GM19035 (cell line): ENCODE measurements at regions not wholly inside any gene's neighbourhood (a gene's known extent, or its start where the extent isn't known, plus 50 kb on each side); places are given as distances from the start of the nearest gene placed in this dataset.
"Not testable (repeated sequence)": the region's sequence is repeated elsewhere in the genome, so short reads cannot be mapped to it uniquely, and the experiment has no call there.

Experiments used
- ATAC-seq: cut with Tn5 transposase; IDR thresholded peaks from one replicate; pipeline ENCODE4 v1.9.1; 2021; ENCODE audit not compliant: unreplicated experiment

- ATAC-seq, result no peak
These were observed 52.5 kb upstream of the RESF1 start for GRCh38 chr12:31906557-31907301.

DNA sequence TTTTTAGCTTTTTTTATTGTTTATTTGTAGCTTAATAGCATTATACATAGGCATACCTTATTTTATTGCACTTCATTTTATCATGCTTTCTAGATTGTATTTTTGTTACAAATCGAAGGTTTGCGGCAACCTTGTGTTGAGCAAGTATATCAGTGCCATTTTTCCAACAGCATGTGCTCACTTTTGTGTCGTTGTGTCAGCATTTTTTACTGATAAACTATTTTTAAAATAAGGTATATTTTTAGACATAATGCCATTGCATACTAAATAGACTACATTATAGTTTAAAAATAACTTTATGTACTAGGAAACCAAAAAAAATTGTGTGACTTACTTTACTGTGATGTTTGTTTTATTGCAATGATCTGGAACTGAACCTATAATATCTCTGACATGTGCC lies 56.2 kb upstream of the RESF1 start:
- no peak for ATAC-seq

- no peak for ATAC-seq
These were observed 58.9 kb upstream of the RESF1 start for GRCh38 chr12:31900271-31900670.

GRCh38 chr12:31899109-31899508 lies 60.1 kb upstream of the RESF1 start:
- ATAC-seq, result no peak

DNA sequence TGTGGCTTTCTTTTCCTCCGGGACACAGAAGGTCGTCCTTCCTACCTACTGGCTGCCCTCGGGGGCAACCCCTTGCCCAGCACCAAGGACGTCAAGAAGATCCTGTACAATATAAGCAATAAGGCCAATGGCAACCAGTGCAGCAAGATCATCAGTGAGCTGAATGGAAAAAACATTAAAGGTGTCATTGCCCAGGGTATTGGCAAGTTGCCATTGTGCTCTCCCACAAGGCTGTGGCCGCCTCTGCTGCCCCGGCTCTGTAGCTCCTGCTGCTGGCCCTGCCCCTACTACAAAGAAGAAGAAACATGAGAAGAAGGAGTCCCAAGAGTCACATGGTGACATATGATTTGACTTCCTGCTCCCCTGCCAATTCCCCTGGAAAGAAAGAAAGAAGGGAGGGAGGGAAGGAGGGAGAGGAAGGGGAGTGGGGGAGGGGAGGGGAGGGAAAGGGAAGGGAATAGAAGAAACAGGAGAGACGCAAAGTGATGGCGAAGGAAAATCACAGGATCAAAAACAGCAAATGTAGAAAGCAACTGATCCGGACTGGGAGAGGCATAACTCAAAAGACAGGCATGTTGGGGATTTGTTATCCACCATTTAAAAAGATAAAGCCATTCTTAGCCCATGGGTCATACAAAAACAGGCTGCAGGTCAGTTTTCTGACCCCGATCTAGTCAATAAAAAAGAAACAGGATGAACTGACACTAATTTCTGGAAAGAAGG lies 61.3 kb upstream of the RESF1 start:
- ATAC-seq, result no peak

- not testable (repeated sequence) for ATAC-seq
These were observed 62.1 kb upstream of the RESF1 start for GRCh38 chr12:31897092-31897491.

- ATAC-seq, result peak; percentile 98
These were observed 62.6 kb upstream of the RESF1 start for GRCh38 chr12:31896514-31897039.

GRCh38 chr12:31895449-31896150 lies 63.6 kb upstream of the RESF1 start:
- no peak for ATAC-seq

GRCh38 chr12:31890295-31891285 lies 68.6 kb upstream of the RESF1 start:
- no peak for ATAC-seq

GRCh38 chr12:31887109-31887811 lies 72.0 kb upstream of the RESF1 start:
- ATAC-seq, result no peak

DNA sequence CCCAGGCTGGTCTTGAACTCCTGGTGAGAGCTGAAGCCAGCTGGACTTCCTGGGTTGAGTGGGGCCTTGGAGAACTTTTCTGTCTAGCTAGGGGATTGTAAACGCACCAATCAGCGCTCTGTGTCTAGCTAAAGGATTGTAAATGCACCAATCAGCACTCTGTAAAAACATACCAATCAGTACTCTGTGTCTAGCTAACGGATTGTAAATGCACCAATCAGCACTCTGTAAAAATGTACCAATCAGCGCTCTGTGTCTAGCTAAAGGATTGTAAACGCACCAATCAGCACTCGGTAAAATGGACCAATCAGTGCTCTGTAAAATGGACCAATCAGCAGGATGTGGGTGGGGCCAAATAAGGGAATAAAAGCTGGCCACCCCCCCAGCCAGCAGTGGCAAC lies 76.5 kb upstream of the RESF1 start:
- not testable (repeated sequence) for ATAC-seq

GRCh38 chr12:31880340-31880739 lies 78.9 kb upstream of the RESF1 start:
- ATAC-seq, result no peak

DNA sequence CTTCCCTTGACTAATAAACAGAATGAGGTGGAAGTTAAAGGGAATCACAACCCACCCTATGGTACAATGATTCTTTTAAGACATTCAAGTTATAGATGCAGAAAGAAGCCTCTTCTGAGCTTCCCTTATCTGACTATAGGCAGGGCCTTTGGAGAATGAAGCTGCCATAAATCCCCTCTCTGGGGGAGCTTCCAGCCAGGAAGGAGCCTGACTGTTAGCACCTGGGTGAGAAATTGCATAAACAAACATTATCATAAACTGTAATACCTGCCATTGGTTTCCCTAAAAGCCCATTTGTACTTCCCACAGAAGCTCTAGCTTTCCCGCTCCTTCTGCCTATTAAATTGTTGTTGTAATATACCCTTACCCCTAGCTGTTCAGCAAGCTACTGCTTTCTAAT lies 81.3 kb upstream of the RESF1 start:
- no peak for ATAC-seq

DNA sequence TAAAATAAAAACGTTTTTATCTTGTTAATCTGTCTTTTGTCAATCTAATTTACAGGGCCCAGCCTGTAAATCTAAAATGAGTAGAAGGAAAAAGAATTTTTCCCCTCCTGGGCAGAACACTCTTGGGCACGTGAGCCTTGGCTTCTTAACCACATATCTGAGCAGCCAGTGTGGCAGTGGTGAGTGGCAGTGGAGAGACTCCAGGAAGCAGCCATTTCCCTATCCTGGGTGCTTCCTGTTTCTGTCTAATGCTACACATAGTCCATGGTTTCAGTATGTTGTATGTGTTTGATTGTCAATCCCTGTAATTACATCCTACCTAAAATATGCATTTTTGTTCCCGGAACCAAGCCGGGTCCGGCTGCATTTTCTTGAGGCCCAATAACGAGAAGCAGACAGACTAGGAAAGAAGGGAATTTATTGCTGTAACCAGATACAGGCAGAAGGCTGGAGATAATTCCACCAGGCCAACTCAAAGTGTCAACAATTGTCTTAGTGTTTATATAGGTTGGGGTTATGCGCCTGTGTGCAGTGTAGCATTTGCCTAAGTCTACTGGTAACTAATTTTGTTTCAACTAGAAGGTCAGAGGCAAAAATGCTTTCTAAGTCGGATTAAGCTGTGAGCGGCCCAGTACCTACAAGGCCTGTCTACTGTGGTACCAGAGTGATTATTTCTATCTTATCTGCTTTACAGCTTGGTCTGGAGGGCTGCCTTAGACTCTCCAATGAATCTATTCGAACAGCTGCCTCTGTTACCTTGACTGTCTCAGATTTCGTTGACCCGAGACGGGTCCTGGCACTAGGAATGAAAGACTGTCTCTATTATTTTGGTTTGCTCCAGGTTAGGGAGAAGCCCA lies 82.4 kb upstream of the RESF1 start:
- no peak for ATAC-seq

- ATAC-seq, result peak; percentile 13
These were observed 83.6 kb upstream of the RESF1 start for GRCh38 chr12:31875609-31875964.

GRCh38 chr12:31874961-31875608 lies 84.1 kb upstream of the RESF1 start:
- peak; percentile 79 for ATAC-seq

GRCh38 chr12:31872831-31873604 lies 86.2 kb upstream of the RESF1 start:
- ATAC-seq, result no peak

GRCh38 chr12:31869972-31870371 lies 89.2 kb upstream of the RESF1 start:
- ATAC-seq, result no peak
